ENCODE measurements at regions not wholly inside any gene's neighbourhood (a gene's known extent, or its start where the extent isn't known, plus 50 kb on each side); places are given as distances from the start of the nearest gene placed in this dataset.

DNA sequence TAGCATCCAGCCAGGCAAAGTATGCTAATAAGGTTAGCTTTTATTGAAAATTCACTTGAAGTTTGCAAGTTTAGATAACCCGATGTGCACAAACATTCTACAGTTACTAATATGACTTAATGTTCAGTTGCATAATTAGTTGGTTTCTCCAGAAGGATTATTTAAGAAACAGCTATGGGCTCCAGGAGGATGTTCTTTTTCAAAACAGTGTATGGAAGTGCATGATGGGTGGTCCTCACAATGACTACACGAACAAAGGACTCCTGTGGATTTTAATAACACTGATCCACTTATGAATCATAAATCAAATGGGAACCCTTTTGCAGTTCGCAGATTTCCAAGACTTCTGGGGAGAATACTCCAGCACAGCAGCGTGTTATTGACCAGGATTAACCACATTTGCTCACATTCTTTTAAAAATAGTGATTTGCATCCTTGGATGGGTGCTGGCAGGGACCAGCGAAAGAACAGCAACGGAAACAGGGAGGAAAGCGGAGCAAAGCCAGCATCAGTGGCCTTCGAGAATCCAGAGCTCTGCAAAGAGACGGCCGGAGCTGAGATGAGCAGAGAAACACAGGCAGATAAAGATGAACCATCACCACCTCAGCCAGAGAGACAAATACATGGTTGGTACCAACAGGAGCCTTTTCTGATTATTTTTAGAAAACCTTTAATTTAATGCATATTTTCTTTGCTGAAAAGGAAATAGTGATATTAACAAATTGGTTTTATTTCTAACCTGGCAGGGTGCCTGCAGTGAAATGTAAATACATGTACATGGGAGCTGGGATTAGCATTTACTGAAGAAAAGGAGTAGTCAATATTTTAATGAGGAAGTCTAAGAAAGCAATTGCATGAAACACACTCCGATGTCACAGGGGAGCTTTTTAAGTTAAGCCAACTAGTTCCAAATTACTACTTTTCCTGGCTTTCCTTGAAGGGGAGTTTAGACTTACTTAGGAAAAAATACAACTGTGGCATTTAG lies 623.2 kb upstream of the ZFHX3 start:
- TF ChIP-seq, protein P1, sequence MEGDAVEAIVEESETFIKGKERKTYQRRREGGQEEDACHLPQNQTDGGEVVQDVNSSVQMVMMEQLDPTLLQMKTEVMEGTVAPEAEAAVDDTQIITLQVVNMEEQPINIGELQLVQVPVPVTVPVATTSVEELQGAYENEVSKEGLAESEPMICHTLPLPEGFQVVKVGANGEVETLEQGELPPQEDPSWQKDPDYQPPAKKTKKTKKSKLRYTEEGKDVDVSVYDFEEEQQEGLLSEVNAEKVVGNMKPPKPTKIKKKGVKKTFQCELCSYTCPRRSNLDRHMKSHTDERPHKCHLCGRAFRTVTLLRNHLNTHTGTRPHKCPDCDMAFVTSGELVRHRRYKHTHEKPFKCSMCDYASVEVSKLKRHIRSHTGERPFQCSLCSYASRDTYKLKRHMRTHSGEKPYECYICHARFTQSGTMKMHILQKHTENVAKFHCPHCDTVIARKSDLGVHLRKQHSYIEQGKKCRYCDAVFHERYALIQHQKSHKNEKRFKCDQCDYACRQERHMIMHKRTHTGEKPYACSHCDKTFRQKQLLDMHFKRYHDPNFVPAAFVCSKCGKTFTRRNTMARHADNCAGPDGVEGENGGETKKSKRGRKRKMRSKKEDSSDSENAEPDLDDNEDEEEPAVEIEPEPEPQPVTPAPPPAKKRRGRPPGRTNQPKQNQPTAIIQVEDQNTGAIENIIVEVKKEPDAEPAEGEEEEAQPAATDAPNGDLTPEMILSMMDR (IDR thresholded peaks at IDR 0.05): no peak
- no peak for TF ChIP-seq POLR2A (IDR thresholded peaks at IDR 0.05)

Data from vagina (tissue), 2 donors.